ENCODE measurements at regions not wholly inside any gene's neighbourhood (a gene's known extent, or its start where the extent isn't known, plus 50 kb on each side); places are given as distances from the start of the nearest gene placed in this dataset.

- TF ChIP-seq CTCF (IDR thresholded peaks at IDR 0.05; ENCODE audit: low read depth, low read length, poor library complexity, severe bottlenecking) (no peak), EZH2phosphoT487 (IDR thresholded peaks at IDR 0.05; ENCODE audit: borderline replicate concordance, low read length) (no peak)
Observed at GRCh38 chr11:116400081-116400480, 372.7 kb downstream of the BUD13 start.

Data from DOHH2 (cell line).